ENCODE measurements at regions not wholly inside any gene's neighbourhood (a gene's known extent, or its start where the extent isn't known, plus 50 kb on each side); places are given as distances from the start of the nearest gene placed in this dataset.

DNA sequence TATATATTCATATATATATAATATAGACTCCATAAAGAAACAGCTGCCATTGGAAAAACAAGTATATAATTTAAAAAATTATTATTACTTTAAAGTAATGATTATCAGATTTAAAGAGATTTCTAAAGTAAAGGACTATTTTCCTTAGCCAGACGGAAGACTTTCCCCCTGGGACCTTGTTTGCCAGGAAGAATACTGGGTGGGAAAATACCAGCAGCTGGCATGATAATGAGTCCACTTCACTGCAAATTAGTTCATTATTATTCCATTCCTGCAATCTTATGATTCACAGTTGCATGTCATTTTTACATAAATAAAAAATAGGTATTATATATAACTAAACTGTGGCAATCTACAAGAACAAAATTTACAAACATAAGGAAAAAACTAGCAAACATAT lies 339.8 kb upstream of the CDH7 start:
- Histone ChIP-seq H3K4me2 (ENCODE audit: control insufficient read depth, extremely low read depth, insufficient read depth, low read depth, low read length) (no peak overlapping the region), H3K9ac (ENCODE audit: control insufficient read depth, extremely low read depth, insufficient read depth, low read length) (no peak overlapping the region), H3K79me2 (ENCODE audit: control insufficient read depth, insufficient read depth, low read length) (no peaks in the 10 kb centered on the region), H3K4me3 (ENCODE audit: control insufficient read depth in 2 of 3, extremely low read depth in 1 of 3, insufficient read depth in 2 of 3, low read depth in 1 of 3, low read length in 3 of 3) (no peak overlapping the region), H3K9me3 (ENCODE audit: control insufficient read depth, low read depth, low read length) (no peaks in the 10 kb centered on the region), H3K9me1 (ENCODE audit: control insufficient read depth, extremely low read depth, insufficient read depth, low read length) (no peaks in the 10 kb centered on the region), H3K36me3 (ENCODE audit: control insufficient read depth in 2 of 2, extremely low read depth in 1 of 2, insufficient read depth in 2 of 2, low read length in 2 of 2) (no peaks in the 10 kb centered on the region), H3K27me3 (ENCODE audit: control insufficient read depth, extremely low read depth, insufficient read depth, low read length) (no peaks in the 10 kb centered on the region), H2AFZ (ENCODE audit: control insufficient read depth, low read length) (no peak overlapping the region), H3K4me1 (ENCODE audit: control insufficient read depth, extremely low read depth, insufficient read depth, low read length) (no peaks in the 10 kb centered on the region), H3K27ac (ENCODE audit: control insufficient read depth, insufficient read depth, low read length) (no peak overlapping the region), H4K20me1 (ENCODE audit: control insufficient read depth, extremely low read depth, insufficient read depth, low read length) (no peaks in the 10 kb centered on the region)
- no peak for FAIRE-seq
- dilution Hi-C loops (cut with MboI; ENCODE audit: extremely low pct_ligation_motif_present, low sequenced_read_pairs): no loop called here
- no peak for TF ChIP-seq EZH2 (IDR thresholded peaks at IDR 0.05; ENCODE audit: low read length)
- TF ChIP-seq, protein P1, sequence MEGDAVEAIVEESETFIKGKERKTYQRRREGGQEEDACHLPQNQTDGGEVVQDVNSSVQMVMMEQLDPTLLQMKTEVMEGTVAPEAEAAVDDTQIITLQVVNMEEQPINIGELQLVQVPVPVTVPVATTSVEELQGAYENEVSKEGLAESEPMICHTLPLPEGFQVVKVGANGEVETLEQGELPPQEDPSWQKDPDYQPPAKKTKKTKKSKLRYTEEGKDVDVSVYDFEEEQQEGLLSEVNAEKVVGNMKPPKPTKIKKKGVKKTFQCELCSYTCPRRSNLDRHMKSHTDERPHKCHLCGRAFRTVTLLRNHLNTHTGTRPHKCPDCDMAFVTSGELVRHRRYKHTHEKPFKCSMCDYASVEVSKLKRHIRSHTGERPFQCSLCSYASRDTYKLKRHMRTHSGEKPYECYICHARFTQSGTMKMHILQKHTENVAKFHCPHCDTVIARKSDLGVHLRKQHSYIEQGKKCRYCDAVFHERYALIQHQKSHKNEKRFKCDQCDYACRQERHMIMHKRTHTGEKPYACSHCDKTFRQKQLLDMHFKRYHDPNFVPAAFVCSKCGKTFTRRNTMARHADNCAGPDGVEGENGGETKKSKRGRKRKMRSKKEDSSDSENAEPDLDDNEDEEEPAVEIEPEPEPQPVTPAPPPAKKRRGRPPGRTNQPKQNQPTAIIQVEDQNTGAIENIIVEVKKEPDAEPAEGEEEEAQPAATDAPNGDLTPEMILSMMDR (optimal IDR thresholded peaks at IDR 0.05 in 1 of 3, IDR thresholded peaks at IDR 0.05 in 1 of 3, conservative IDR thresholded peaks at IDR 0.05 in 1 of 3; ENCODE audit: extremely low read depth in 1 of 3, insufficient read depth in 2 of 3, low read length in 3 of 3): no peak
- no peak for DNase-seq (ENCODE audit: low read depth, low spot score)

DNA sequence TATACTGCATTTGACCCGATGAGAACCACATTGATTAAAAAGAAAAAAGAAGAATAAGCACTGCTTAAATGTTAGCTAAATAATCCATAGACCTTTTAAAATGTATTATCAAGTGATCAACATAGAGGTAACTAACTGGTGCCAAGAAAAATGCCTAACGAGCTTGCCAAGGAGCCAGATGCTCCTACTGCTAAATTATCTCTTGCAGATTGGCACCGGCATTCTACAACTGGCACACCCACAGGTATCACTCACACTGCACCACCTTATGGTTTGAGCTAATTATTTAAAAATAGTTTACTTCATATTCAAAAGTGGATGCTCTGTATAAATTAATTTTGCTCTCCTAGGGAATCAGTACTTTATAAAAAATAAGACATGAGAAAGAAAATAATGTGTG lies 341.6 kb upstream of the CDH7 start:
- no peak overlapping the region for H3K9ac ChIP-seq (ENCODE audit: control insufficient read depth, extremely low read depth, insufficient read depth, low read length)
- no peaks in the 10 kb centered on the region for H3K27me3 ChIP-seq (ENCODE audit: control insufficient read depth, extremely low read depth, insufficient read depth, low read length)
- no peaks in the 10 kb centered on the region for H3K9me1 ChIP-seq (ENCODE audit: control insufficient read depth, extremely low read depth, insufficient read depth, low read length)
- no peak for FAIRE-seq
- H3K9me3 ChIP-seq (ENCODE audit: control insufficient read depth, low read depth, low read length): peaks cover 1% of the 10 kb centered on the region
- no peaks in the 10 kb centered on the region for H3K36me3 ChIP-seq (ENCODE audit: control insufficient read depth in 2 of 2, extremely low read depth in 1 of 2, insufficient read depth in 2 of 2, low read length in 2 of 2)
- no peak overlapping the region for H2AFZ ChIP-seq (ENCODE audit: control insufficient read depth, low read length)
- no peak for TF ChIP-seq EZH2 (IDR thresholded peaks at IDR 0.05; ENCODE audit: low read length)
- TF ChIP-seq, protein P1 (optimal IDR thresholded peaks at IDR 0.05 in 1 of 3, IDR thresholded peaks at IDR 0.05 in 1 of 3, conservative IDR thresholded peaks at IDR 0.05 in 1 of 3; ENCODE audit: extremely low read depth in 1 of 3, insufficient read depth in 2 of 3, low read length in 3 of 3): no peak
- H3K4me3 ChIP-seq (ENCODE audit: control insufficient read depth in 2 of 3, extremely low read depth in 1 of 3, insufficient read depth in 2 of 3, low read depth in 1 of 3, low read length in 3 of 3): no peak overlapping the region
- H3K27ac ChIP-seq (ENCODE audit: control insufficient read depth, insufficient read depth, low read length): no peak overlapping the region
- dilution Hi-C loops (cut with MboI; ENCODE audit: extremely low pct_ligation_motif_present, low sequenced_read_pairs): no loop called here
- H3K4me1 ChIP-seq (ENCODE audit: control insufficient read depth, extremely low read depth, insufficient read depth, low read length): no peaks in the 10 kb centered on the region
- no peaks in the 10 kb centered on the region for H4K20me1 ChIP-seq (ENCODE audit: control insufficient read depth, extremely low read depth, insufficient read depth, low read length)
- no peaks in the 10 kb centered on the region for H3K79me2 ChIP-seq (ENCODE audit: control insufficient read depth, insufficient read depth, low read length)
- no peak for DNase-seq (ENCODE audit: low read depth, low spot score)
- no peak overlapping the region for H3K4me2 ChIP-seq (ENCODE audit: control insufficient read depth, extremely low read depth, insufficient read depth, low read depth, low read length)

Measured in keratinocyte (primary cell).